ENCODE measurements at regions not wholly inside any gene's neighbourhood (a gene's known extent, or its start where the extent isn't known, plus 50 kb on each side); places are given as distances from the start of the nearest gene placed in this dataset.

GRCh38 chr20:5678777-5679176 lies 68.0 kb upstream of the GPCPD1 start:
- ChIA-PET CTCF (ENCODE audit: partially characterized antibody) (interaction anchor here (1.3 kb wide), 1 partner anchor 151 kb away, joined by 3 read pairs; no protein-coding TSS in a partner anchor), POLR2A (ENCODE audit: partially characterized antibody) (interaction anchor here (0.7 to 1.2 kb wide), 3 partner anchors 13 to 71 kb away, joined by 3 read pairs; partner anchors contain the start of gene SHLD1)
- FAIRE-seq (no peak), DNase-seq (ENCODE audit: low read depth in 1 of 2, low spot score in 2 of 2) (no peak)
- Histone ChIP-seq H3K4ac (replicated peaks; ENCODE audit: insufficient read length, low read depth, low read length) (no peak overlapping the region), H4K20me1 (replicated peaks in 1 of 2; ENCODE audit: control insufficient read depth in 1 of 2, insufficient read depth in 2 of 2, low read length in 2 of 2) (no peaks in the 10 kb centered on the region), H3K23me2 (ENCODE audit: low read depth, low read length) (no peaks in the 10 kb centered on the region), H3K18ac (ENCODE audit: extremely low read depth, low read length) (no peak overlapping the region), H4K91ac (replicated peaks; ENCODE audit: insufficient read length, low read length) (no peak overlapping the region), H2BK20ac (ENCODE audit: low read length) (no peak overlapping the region), H2BK12ac (ENCODE audit: low read depth, low read length) (no peak overlapping the region), H3K9me3 (ENCODE audit: insufficient read depth in 2 of 2, low read depth in 1 of 2, low read length in 1 of 2) (no peaks in the 10 kb centered on the region), H3K4me1 (replicated peaks in 1 of 4; ENCODE audit: control insufficient read depth in 3 of 4, insufficient read depth in 4 of 4, low read length in 3 of 4) (no peaks in the 10 kb centered on the region), H3K14ac (ENCODE audit: insufficient read length) (no peak overlapping the region), H3K4me2 (ENCODE audit: insufficient read depth in 1 of 2, low read depth in 2 of 2, low read length in 2 of 2) (no peak overlapping the region), H3K79me1 (ENCODE audit: low read depth, low read length) (no peaks in the 10 kb centered on the region), H3K9ac (replicated peaks in 1 of 4; ENCODE audit: extremely low read depth in 1 of 4, low read depth in 3 of 4, low read length in 3 of 4) (no peak overlapping the region), H2BK5ac (ENCODE audit: low read depth, low read length) (no peak overlapping the region), H3K36me3 (ENCODE audit: control insufficient read depth in 2 of 4, insufficient read depth in 4 of 4, low read length in 3 of 4) (no peaks in the 10 kb centered on the region), H3K23ac (ENCODE audit: insufficient read length) (no peak overlapping the region), H4K8ac (ENCODE audit: extremely low read depth, insufficient read depth, low read length) (no peak overlapping the region), H3K79me2 (ENCODE audit: control insufficient read depth in 1 of 2, insufficient read depth in 2 of 2, low read length in 2 of 2) (no peaks in the 10 kb centered on the region), H2AFZ (ENCODE audit: low read length) (no peak overlapping the region), H2BK15ac (ENCODE audit: low read length) (no peak overlapping the region), H2BK120ac (replicated peaks; ENCODE audit: low read depth, low read length) (no peak overlapping the region), H3K4me3 (ENCODE audit: extremely low read depth in 1 of 4, insufficient read depth in 2 of 4, low read depth in 3 of 4, low read length in 4 of 4) (no peak overlapping the region), H3K27me3 (replicated peaks in 1 of 4; ENCODE audit: control insufficient read depth in 3 of 4, extremely low read depth in 1 of 4, insufficient read depth in 3 of 4, low read length in 3 of 4) (no peaks in the 10 kb centered on the region), H3K56ac (replicated peaks; ENCODE audit: insufficient read length, low read depth, low read length) (no peak overlapping the region), H3K27ac (ENCODE audit: low read depth, low read length) (no peak overlapping the region), H4K5ac (ENCODE audit: insufficient read length, low read depth, low read length) (no peak overlapping the region), H2AK5ac (ENCODE audit: low read depth, low read length) (no peak overlapping the region)
- 90% methylated on average over 2 of the region's 2 CpGs; no CpG with 5 or more reads in 1 of the 2 experiments for WGBS, 2 experiments (ENCODE audit: extremely low coverage in 1 of 2, insufficient coverage in 1 of 2, insufficient read length in 1 of 2, insufficient replicate concordance in 2 of 2, low coverage in 1 of 2, low lambda C conversion rate in 2 of 2, missing lambda C conversion rate in 1 of 2)
- TF ChIP-seq TEAD4 (IDR thresholded peaks at IDR 0.05; ENCODE audit: low read depth, low read length), result no peak

Data from H1 (cell line).